Keratinocyte (primary cell): ENCODE measurements at regions not wholly inside any gene's neighbourhood (a gene's known extent, or its start where the extent isn't known, plus 50 kb on each side); places are given as distances from the start of the nearest gene placed in this dataset.
A peak's percentile ranks its signal among the peaks of the same experiment; 100 is the strongest.

ENCODE experiments used
- DNase-seq: peaks from one replicate; pipeline ENCODE4 v3.0.0-alpha.2; 2011; ENCODE audit warnings: low read depth, missing footprints, low spot score
- FAIRE-seq: peaks from 2 replicates; lab custom pipeline; 2011; peaks lifted over from hg19 to GRCh38; lab: Jason Lieb, UNC
- H2AFZ ChIP-seq: 2 replicates; pipeline ENCODE4 v1.6.0; 2012; ENCODE audit warnings: low read length, control low read depth, inconsistent platforms; ENCODE audit not compliant: control insufficient read depth
- H3K27ac ChIP-seq: 2 replicates; pipeline ENCODE4 v1.5.1; 2011; ENCODE audit warnings: low read length; ENCODE audit not compliant: control insufficient read depth, insufficient read depth
- H3K27me3 ChIP-seq: 3 replicates; pipeline ENCODE4 v1.6.0; 2011; ENCODE audit warnings: low read length; ENCODE audit not compliant: control insufficient read depth, insufficient read depth; ENCODE audit errors: extremely low read depth
- H3K36me3 ChIP-seq, 2 experiments: 2 replicates in 1 of 2; 3 replicates in 1 of 2; pipeline ENCODE4 v1.5.1; 2011; ENCODE audit warnings: low read length in 2 of 2, mild to moderate bottlenecking in 1 of 2; ENCODE audit not compliant: control insufficient read depth in 2 of 2, insufficient read depth in 2 of 2; ENCODE audit errors: extremely low read depth in 1 of 2
- H3K4me1 ChIP-seq: 3 replicates; pipeline ENCODE4 v1.5.1; 2011; ENCODE audit warnings: low read length; ENCODE audit not compliant: control insufficient read depth, insufficient read depth; ENCODE audit errors: extremely low read depth
- H3K4me2 ChIP-seq: 3 replicates; pipeline ENCODE4 v1.6.0; 2011; ENCODE audit warnings: low read depth, low read length; ENCODE audit not compliant: control insufficient read depth, insufficient read depth; ENCODE audit errors: extremely low read depth
- H3K4me3 ChIP-seq, 3 experiments: fragments of 200-600 bp in 1 of 3; sonication (generic) in 1 of 3; 2 replicates in 2 of 3; 3 replicates in 1 of 3; pipeline ENCODE4 v1.5.1; 2011 to 2016; ENCODE audit warnings: low read length in 3 of 3, mild to moderate bottlenecking in 3 of 3, control low read depth in 2 of 3, inconsistent platforms in 1 of 3, low read depth in 1 of 3, mixed read lengths in 1 of 3, mixed run types in 1 of 3, moderate library complexity in 1 of 3; ENCODE audit not compliant: control insufficient read depth in 2 of 3, insufficient read depth in 2 of 3; ENCODE audit errors: extremely low read depth in 1 of 3
- H3K79me2 ChIP-seq: 2 replicates; pipeline ENCODE4 v1.6.0; 2012; ENCODE audit warnings: low read length; ENCODE audit not compliant: control insufficient read depth, insufficient read depth
- H3K9ac ChIP-seq: 3 replicates; pipeline ENCODE4 v1.6.0; 2011; ENCODE audit warnings: low read length; ENCODE audit not compliant: control insufficient read depth, insufficient read depth; ENCODE audit errors: extremely low read depth
- H3K9me1 ChIP-seq: 3 replicates; pipeline ENCODE4 v1.6.0; 2011; ENCODE audit warnings: low read length; ENCODE audit not compliant: control insufficient read depth, insufficient read depth; ENCODE audit errors: extremely low read depth
- H3K9me3 ChIP-seq: 2 replicates; pipeline ENCODE4 v1.5.1; 2012; ENCODE audit warnings: low read depth, low read length; ENCODE audit not compliant: control insufficient read depth
- H4K20me1 ChIP-seq: 3 replicates; pipeline ENCODE4 v1.6.0; 2011; ENCODE audit warnings: low read length; ENCODE audit not compliant: control insufficient read depth, insufficient read depth; ENCODE audit errors: extremely low read depth
- EZH2 ChIP-seq: IDR thresholded peaks from one replicate; pipeline ENCODE4 v1.6.1; 2012; ENCODE audit warnings: inconsistent platforms, mild to moderate bottlenecking, low read length, moderate library complexity
- dilution Hi-C: fragments of 300-500 bp; cut with MboI; formaldehyde crosslinking; loops from one replicate; pipeline ENCODE4 v1.7.0; 2020; ENCODE audit warnings: low sequenced_read_pairs; ENCODE audit not compliant: extremely low pct_ligation_motif_present
- TF ChIP-seq, protein P1 (sequence below), 3 experiments: IDR thresholded peaks in 1 of 3; conservative IDR thresholded peaks in 1 of 3; optimal IDR thresholded peaks in 1 of 3; 2 replicates in 2 of 3; 3 replicates in 1 of 3; pipeline versions ENCODE3 to v1.5.1; 2011; ENCODE audit warnings: low read length in 3 of 3, mild to moderate bottlenecking in 3 of 3, moderate library complexity in 2 of 3, control low read depth in 1 of 3, inconsistent platforms in 1 of 3; ENCODE audit not compliant: insufficient read depth in 2 of 3; ENCODE audit errors: extremely low read depth in 1 of 3

DNA sequence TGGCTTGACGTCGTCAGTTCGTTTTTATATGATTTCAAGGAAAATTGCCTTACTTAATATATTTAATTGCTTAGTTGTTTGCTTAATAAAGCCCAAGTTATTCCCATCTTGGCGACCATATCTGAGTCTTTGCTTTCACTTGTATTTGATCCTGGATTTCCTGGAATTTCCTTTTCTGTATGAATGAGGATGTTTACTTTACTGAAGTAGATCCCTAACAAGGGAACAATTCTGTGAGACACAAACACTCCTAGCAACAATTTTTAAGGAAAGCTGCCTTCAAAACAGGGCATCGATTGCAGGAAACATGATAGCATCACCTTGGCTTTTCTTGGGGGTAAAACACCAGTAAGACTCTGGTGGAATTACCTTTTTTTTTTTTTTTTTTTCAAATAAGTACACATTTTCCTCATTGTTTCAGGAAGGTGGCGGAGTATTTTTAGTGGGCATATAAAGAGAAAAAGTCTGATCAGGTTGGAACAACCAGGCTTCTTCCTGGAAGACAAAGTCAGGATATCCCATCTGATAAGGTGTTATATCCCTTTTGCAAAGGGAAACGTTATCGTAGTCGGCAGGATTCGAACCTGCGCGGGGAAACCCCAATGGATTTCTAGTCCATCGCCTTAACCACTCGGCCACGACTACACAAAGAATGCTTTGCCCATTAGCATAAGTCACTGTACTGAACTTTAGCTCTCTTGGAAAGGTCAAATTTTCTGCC, 68.5 kb upstream of the ZNF184 start:
- H3K9me3 ChIP-seq = no peaks in the 10 kb centered on the region
- no peak overlapping the region for H3K4me2 ChIP-seq
- no peaks in the 10 kb centered on the region for H3K27me3 ChIP-seq
- TF ChIP-seq, protein P1, sequence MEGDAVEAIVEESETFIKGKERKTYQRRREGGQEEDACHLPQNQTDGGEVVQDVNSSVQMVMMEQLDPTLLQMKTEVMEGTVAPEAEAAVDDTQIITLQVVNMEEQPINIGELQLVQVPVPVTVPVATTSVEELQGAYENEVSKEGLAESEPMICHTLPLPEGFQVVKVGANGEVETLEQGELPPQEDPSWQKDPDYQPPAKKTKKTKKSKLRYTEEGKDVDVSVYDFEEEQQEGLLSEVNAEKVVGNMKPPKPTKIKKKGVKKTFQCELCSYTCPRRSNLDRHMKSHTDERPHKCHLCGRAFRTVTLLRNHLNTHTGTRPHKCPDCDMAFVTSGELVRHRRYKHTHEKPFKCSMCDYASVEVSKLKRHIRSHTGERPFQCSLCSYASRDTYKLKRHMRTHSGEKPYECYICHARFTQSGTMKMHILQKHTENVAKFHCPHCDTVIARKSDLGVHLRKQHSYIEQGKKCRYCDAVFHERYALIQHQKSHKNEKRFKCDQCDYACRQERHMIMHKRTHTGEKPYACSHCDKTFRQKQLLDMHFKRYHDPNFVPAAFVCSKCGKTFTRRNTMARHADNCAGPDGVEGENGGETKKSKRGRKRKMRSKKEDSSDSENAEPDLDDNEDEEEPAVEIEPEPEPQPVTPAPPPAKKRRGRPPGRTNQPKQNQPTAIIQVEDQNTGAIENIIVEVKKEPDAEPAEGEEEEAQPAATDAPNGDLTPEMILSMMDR (optimal IDR thresholded peaks at IDR 0.05 in 1 of 3, IDR thresholded peaks at IDR 0.05 in 1 of 3, conservative IDR thresholded peaks at IDR 0.05 in 1 of 3; ENCODE audit: extremely low read depth in 1 of 3, insufficient read depth in 2 of 3, low read length in 3 of 3) = no peak
- TF ChIP-seq EZH2 = no peak
- dilution Hi-C loops = no loop called here
- no peak overlapping the region for H2AFZ ChIP-seq
- no peaks in the 10 kb centered on the region for H3K9me1 ChIP-seq
- H3K9ac ChIP-seq = no peak overlapping the region
- no peaks in the 10 kb centered on the region for H4K20me1 ChIP-seq
- H3K4me1 ChIP-seq = peaks cover 4% of the 10 kb centered on the region
- FAIRE-seq (peak; percentile 20), DNase-seq (peak; percentile 71)
- H3K79me2 ChIP-seq = no peaks in the 10 kb centered on the region
- H3K27ac ChIP-seq = no peak overlapping the region
- no peak overlapping the region for H3K4me3 ChIP-seq
- no peaks in the 10 kb centered on the region for H3K36me3 ChIP-seq

- Histone ChIP-seq H2AFZ (no peak overlapping the region), H3K36me3 (no peaks in the 10 kb centered on the region), H3K9ac (no peak overlapping the region), H3K4me1 (peaks cover 4% of the 10 kb centered on the region), H3K27ac (no peak overlapping the region), H3K27me3 (no peaks in the 10 kb centered on the region), H3K4me3 (peak overlapping the region in 2 of 3 experiments; percentile 10 to 33), H3K9me3 (no peaks in the 10 kb centered on the region), H3K9me1 (no peaks in the 10 kb centered on the region), H3K79me2 (no peaks in the 10 kb centered on the region), H3K4me2 (peak overlapping the region; percentile 56), H4K20me1 (no peaks in the 10 kb centered on the region)
- dilution Hi-C loops = no loop called here
- no peak for TF ChIP-seq EZH2
- TF ChIP-seq, protein P1 (optimal IDR thresholded peaks at IDR 0.05 in 1 of 3, IDR thresholded peaks at IDR 0.05 in 1 of 3, conservative IDR thresholded peaks at IDR 0.05 in 1 of 3; ENCODE audit: extremely low read depth in 1 of 3, insufficient read depth in 2 of 3, low read length in 3 of 3) = no peak
- FAIRE-seq = no peak
- no peak for DNase-seq
Observed at GRCh38 chr6:27539551-27539950, 66.6 kb upstream of the ZNF184 start.
